ENCODE measurements at regions not wholly inside any gene's neighbourhood (a gene's known extent, or its start where the extent isn't known, plus 50 kb on each side); places are given as distances from the start of the nearest gene placed in this dataset.

GRCh38 chr10:81152656-81153055 lies 615.0 kb downstream of the SH2D4B start:
- DNase-seq (ENCODE audit: low read depth), result no peak
- no peak overlapping the region for H3K4me3 ChIP-seq (ENCODE audit: low read depth, low read length)
- TF ChIP-seq CTCF (IDR thresholded peaks at IDR 0.05; ENCODE audit: insufficient read depth, low read length), result no peak

- no peak for TF ChIP-seq CTCF (IDR thresholded peaks at IDR 0.05; ENCODE audit: insufficient read depth, low read length)
- no peak for DNase-seq (ENCODE audit: low read depth)
- H3K4me3 ChIP-seq (ENCODE audit: low read depth, low read length), result no peak overlapping the region
Measured at GRCh38 chr10:81157681-81158080, 620.0 kb downstream of the SH2D4B start.

- no peak overlapping the region for H3K4me3 ChIP-seq (ENCODE audit: low read depth, low read length)
- DNase-seq (ENCODE audit: low read depth), result no peak
- TF ChIP-seq CTCF (IDR thresholded peaks at IDR 0.05; ENCODE audit: insufficient read depth, low read length), result no peak
Measured at GRCh38 chr10:81177651-81178244, 640.0 kb downstream of the SH2D4B start.

GRCh38 chr10:81179324-81179723 lies 641.6 kb downstream of the SH2D4B start:
- no peak for DNase-seq (ENCODE audit: low read depth)
- TF ChIP-seq CTCF (IDR thresholded peaks at IDR 0.05; ENCODE audit: insufficient read depth, low read length), result no peak
- no peak overlapping the region for H3K4me3 ChIP-seq (ENCODE audit: low read depth, low read length)

GRCh38 chr10:81179805-81180452 lies 642.2 kb downstream of the SH2D4B start:
- DNase-seq (ENCODE audit: low read depth), result no peak
- TF ChIP-seq CTCF (IDR thresholded peaks at IDR 0.05; ENCODE audit: insufficient read depth, low read length), result no peak
- no peak overlapping the region for H3K4me3 ChIP-seq (ENCODE audit: low read depth, low read length)

- no peak for TF ChIP-seq CTCF (IDR thresholded peaks at IDR 0.05; ENCODE audit: insufficient read depth, low read length)
- H3K4me3 ChIP-seq (ENCODE audit: low read depth, low read length), result no peak overlapping the region
- no peak for DNase-seq (ENCODE audit: low read depth)
Measured at GRCh38 chr10:81182296-81182695, 644.6 kb downstream of the SH2D4B start.
